Panc1 (cell line): ENCODE measurements at regions not wholly inside any gene's neighbourhood (a gene's known extent, or its start where the extent isn't known, plus 50 kb on each side); places are given as distances from the start of the nearest gene placed in this dataset.
"Not testable (repeated sequence)": the region's sequence is repeated elsewhere in the genome, so short reads cannot be mapped to it uniquely, and the experiment has no call there.

Source experiments
- ATAC-seq: fragments of 200-7000 bp; cut with Tn5 transposase; 2 replicates; pipeline ENCODE4 v1.9.1; 2020; ENCODE audit warnings: mild to moderate bottlenecking, moderate library complexity
- BruUV-seq: library from RNA; stranded (reverse); fragments of 400-500 nt; replicated peaks from 2 replicates; lab custom pipeline; 2021; lab: Mats Ljungman, UMichigan
- CTCF ChIA-PET: fragments of 300-600 bp; sonication (Branson Sonifier 250); formaldehyde crosslinking; loops from one replicate; lab custom pipeline; 2022; ENCODE audit warnings: antibody characterized with exemption; lab: Charles Lee
- POLR2A ChIA-PET: fragments of 300-600 bp; sonication (Branson Sonifier 250); formaldehyde crosslinking; loops from one replicate; lab custom pipeline; 2022; ENCODE audit warnings: antibody characterized with exemption; lab: Charles Lee
- DNase-seq: peaks from one replicate; pipeline ENCODE4 v3.0.0-alpha.2; 2010; ENCODE audit warnings: low read depth, low spot score
- H3K27ac ChIP-seq: 2 replicates; pipeline ENCODE4 v1.5.1; 2011; ENCODE audit warnings: mild to moderate bottlenecking, low read length, inconsistent platforms
- H3K27me3 ChIP-seq: fragments of 200-500 bp; sonication (Bioruptor generic); 2 replicates; pipeline ENCODE4 v1.6.0; 2014; ENCODE audit warnings: low read length, inconsistent platforms; ENCODE audit not compliant: control insufficient read depth, insufficient read depth
- H3K36me3 ChIP-seq: fragments of 200-500 bp; sonication (Bioruptor generic); 2 replicates; pipeline ENCODE4 v1.5.1; 2014; ENCODE audit warnings: inconsistent platforms, mild to moderate bottlenecking, low read length, moderate library complexity; ENCODE audit not compliant: control insufficient read depth, insufficient read depth
- H3K4me1 ChIP-seq: 2 replicates; pipeline ENCODE4 v1.5.1; 2011; ENCODE audit warnings: inconsistent platforms, mild to moderate bottlenecking, low read length, moderate library complexity; ENCODE audit not compliant: control insufficient read depth, insufficient read depth
- H3K4me3 ChIP-seq, 2 experiments: 2 replicates each; pipeline ENCODE4 v1.5.1; 2011 to 2012; ENCODE audit warnings: low read depth in 2 of 2, low read length in 2 of 2, mild to moderate bottlenecking in 2 of 2, inconsistent platforms in 1 of 2, moderate library complexity in 1 of 2
- H3K9me3 ChIP-seq: fragments of 200-500 bp; sonication (Bioruptor generic); 2 replicates; pipeline ENCODE4 v1.5.1; 2014; ENCODE audit warnings: low read depth, mild to moderate bottlenecking, inconsistent platforms, low read length, moderate library complexity; ENCODE audit not compliant: control insufficient read depth, insufficient read depth
- POLR2AphosphoS5 ChIP-seq: IDR thresholded peaks from 2 replicates; pipeline ENCODE4 v1.6.1; 2012; ENCODE audit warnings: mild to moderate bottlenecking, low read depth, low read length, moderate library complexity
- SIN3A ChIP-seq: IDR thresholded peaks from 2 replicates; pipeline ENCODE4 v1.6.1; 2012; ENCODE audit warnings: low read depth, mild to moderate bottlenecking, low read length, moderate library complexity, borderline replicate concordance; ENCODE audit not compliant: insufficient read depth
- TCF7L2 ChIP-seq: IDR thresholded peaks from 2 replicates; pipeline ENCODE4 v1.6.1; 2011; ENCODE audit warnings: mild to moderate bottlenecking, low read depth, low read length, inconsistent platforms
- in situ Hi-C: cut with HindIII; loops from 2 replicates; pipeline ENCODE4 v1.10.0; 2016; ENCODE audit warnings: low sequenced_read_pairs, low pct_unique_long_range_greater_than_20kb
- intact Hi-C: fragments of 100-400 bp; cut with micrococcal nuclease; formaldehyde crosslinking; loops from one replicate; pipeline ENCODE4 v1.10.0; 2022; ENCODE audit not compliant: unreplicated experiment
- TF ChIP-seq, protein P1 (sequence below), 2 experiments: IDR thresholded peaks; 2 replicates each; pipeline ENCODE4 v1.6.1; 2011 to 2012; ENCODE audit warnings: low read depth in 2 of 2, control low read depth in 1 of 2, low read length in 1 of 2, mild to moderate bottlenecking in 1 of 2, moderate library complexity in 1 of 2; ENCODE audit not compliant: insufficient read depth in 1 of 2
- TF ChIP-seq, protein P2 (sequence below): fragments of 450-650 bp; IDR thresholded peaks from 2 replicates; pipeline ENCODE4 v1.5.1; 2017; ENCODE audit warnings: mild to moderate bottlenecking

DNA sequence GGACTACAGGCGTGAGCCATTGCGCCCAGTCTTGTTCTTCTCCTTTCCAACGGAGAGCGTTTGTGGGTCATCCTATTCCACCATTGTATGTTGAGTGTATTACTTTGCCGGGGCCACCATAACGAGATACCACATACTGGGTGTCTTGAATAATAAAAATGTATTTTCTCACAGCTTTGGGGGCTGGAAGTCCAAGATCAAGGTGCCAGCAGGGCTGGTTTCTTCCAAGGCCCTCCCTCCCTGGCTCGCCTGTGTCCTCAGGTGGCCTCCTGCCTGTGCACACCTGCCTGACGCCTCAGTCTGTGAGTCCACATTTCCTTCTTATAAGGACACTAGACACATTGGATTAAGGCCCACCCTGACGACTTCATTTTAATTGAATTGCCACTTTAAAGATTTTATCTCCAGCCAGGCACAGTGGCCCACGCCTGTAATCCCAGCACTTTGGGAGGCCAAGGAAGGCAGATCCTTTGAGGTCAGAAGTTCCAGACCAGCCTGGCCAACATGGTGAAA, 175.1 kb downstream of the C9orf50 start:
- H3K4me1 ChIP-seq, result peaks cover 8% of the 10 kb centered on the region
- no peaks in the 10 kb centered on the region for H3K9me3 ChIP-seq
- ATAC-seq (no peak), DNase-seq (no peak)
- H3K27ac ChIP-seq, result no peak overlapping the region
- in situ Hi-C loops, result no loop called here
- no peak overlapping the region for H3K4me3 ChIP-seq
- CTCF ChIA-PET, result interaction anchor here (0.7 kb wide), 1 partner anchor 22 kb away, joined by 7 read pairs; no protein-coding TSS in a partner anchor
- intact Hi-C loops, result no loop called here
- no peaks in the 10 kb centered on the region for H3K36me3 ChIP-seq
- no peaks in the 10 kb centered on the region for H3K27me3 ChIP-seq
- no TSS peak for BruUV-seq
- POLR2A ChIA-PET, result no interaction called here
- no peak for TF ChIP-seq POLR2AphosphoS5
- TF ChIP-seq SIN3A, result no peak
- TF ChIP-seq, protein P1, sequence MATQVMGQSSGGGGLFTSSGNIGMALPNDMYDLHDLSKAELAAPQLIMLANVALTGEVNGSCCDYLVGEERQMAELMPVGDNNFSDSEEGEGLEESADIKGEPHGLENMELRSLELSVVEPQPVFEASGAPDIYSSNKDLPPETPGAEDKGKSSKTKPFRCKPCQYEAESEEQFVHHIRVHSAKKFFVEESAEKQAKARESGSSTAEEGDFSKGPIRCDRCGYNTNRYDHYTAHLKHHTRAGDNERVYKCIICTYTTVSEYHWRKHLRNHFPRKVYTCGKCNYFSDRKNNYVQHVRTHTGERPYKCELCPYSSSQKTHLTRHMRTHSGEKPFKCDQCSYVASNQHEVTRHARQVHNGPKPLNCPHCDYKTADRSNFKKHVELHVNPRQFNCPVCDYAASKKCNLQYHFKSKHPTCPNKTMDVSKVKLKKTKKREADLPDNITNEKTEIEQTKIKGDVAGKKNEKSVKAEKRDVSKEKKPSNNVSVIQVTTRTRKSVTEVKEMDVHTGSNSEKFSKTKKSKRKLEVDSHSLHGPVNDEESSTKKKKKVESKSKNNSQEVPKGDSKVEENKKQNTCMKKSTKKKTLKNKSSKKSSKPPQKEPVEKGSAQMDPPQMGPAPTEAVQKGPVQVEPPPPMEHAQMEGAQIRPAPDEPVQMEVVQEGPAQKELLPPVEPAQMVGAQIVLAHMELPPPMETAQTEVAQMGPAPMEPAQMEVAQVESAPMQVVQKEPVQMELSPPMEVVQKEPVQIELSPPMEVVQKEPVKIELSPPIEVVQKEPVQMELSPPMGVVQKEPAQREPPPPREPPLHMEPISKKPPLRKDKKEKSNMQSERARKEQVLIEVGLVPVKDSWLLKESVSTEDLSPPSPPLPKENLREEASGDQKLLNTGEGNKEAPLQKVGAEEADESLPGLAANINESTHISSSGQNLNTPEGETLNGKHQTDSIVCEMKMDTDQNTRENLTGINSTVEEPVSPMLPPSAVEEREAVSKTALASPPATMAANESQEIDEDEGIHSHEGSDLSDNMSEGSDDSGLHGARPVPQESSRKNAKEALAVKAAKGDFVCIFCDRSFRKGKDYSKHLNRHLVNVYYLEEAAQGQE (IDR thresholded peaks at IDR 0.05; ENCODE audit: insufficient read depth in 1 of 2, low read depth in 2 of 2, low read length in 1 of 2), result no peak
- no peak for TF ChIP-seq TCF7L2
- TF ChIP-seq, protein P2, sequence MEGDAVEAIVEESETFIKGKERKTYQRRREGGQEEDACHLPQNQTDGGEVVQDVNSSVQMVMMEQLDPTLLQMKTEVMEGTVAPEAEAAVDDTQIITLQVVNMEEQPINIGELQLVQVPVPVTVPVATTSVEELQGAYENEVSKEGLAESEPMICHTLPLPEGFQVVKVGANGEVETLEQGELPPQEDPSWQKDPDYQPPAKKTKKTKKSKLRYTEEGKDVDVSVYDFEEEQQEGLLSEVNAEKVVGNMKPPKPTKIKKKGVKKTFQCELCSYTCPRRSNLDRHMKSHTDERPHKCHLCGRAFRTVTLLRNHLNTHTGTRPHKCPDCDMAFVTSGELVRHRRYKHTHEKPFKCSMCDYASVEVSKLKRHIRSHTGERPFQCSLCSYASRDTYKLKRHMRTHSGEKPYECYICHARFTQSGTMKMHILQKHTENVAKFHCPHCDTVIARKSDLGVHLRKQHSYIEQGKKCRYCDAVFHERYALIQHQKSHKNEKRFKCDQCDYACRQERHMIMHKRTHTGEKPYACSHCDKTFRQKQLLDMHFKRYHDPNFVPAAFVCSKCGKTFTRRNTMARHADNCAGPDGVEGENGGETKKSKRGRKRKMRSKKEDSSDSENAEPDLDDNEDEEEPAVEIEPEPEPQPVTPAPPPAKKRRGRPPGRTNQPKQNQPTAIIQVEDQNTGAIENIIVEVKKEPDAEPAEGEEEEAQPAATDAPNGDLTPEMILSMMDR, result no peak

DNA sequence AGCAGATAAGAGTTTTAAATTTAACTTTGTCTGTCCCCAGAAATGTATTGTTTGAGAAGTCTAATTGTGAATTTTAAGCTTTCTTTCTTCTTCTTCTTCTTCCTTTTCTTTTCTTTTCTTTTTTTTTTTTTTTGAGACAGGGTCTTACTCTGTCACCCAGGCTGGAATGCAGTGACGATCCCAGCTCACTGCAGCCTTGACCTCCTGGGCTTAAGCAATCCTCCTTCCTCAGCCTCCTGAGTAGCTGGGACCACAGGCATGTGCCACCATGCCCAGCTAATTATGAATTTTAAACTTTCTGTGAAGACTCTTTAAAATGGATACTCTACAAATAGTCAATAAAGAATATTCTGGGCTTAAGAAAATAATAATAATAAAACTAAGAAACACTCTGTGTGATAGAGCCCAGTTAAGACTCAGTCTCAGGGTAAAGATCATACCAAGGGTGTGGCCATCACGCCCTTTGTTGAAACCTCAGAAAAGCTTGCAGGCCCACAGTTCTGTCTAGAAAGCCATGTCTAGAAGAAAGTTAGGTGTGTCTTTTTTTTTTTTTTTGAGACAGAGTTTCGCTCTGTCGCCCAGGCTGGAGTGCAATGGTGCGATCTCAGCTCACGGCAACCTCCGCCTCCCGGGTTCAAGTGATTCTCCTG, 177.3 kb downstream of the C9orf50 start:
- POLR2A ChIA-PET, result interaction anchor here (1.2 kb wide), 1 partner anchor 16 kb away, joined by 3 read pairs; no protein-coding TSS in a partner anchor
- H3K27ac ChIP-seq, H3K36me3 ChIP-seq, H3K4me1 ChIP-seq, intact Hi-C loops, BruUV-seq, DNase-seq, H3K27me3 ChIP-seq, CTCF ChIA-PET, ATAC-seq, in situ Hi-C loops, H3K4me3 ChIP-seq, H3K9me3 ChIP-seq: not testable (repeated sequence)
